ENCODE measurements at regions not wholly inside any gene's neighbourhood (a gene's known extent, or its start where the extent isn't known, plus 50 kb on each side); places are given as distances from the start of the nearest gene placed in this dataset.
"Not testable (repeated sequence)": the region's sequence is repeated elsewhere in the genome, so short reads cannot be mapped to it uniquely, and the experiment has no call there.

GRCh38 chrX:101823236-101823635 lies 108.6 kb downstream of the ZMAT1 start:
- Mint-ChIP-seq H3K27me3 (ENCODE audit: low read depth in 2 of 2) (peaks cover 13 to 43% of the 10 kb centered on the region in 2 donors), H3K27ac (no peak overlapping the region), H3K4me1 (no peaks in the 10 kb centered on the region), H3K36me3 (no peaks in the 10 kb centered on the region), H3K9me3 (no peaks in the 10 kb centered on the region), H3K4me3 (no peak overlapping the region)
- H3K4me3 ChIP-seq (ENCODE audit: low read length), result no peak overlapping the region
- intact Hi-C loops (cut with micrococcal nuclease), result no loop called here
- no peak for TF ChIP-seq CTCF (IDR thresholded peaks at IDR 0.05)
- H3K4me1 ChIP-seq (ENCODE audit: control insufficient read depth, insufficient read depth, low read length), result no peaks in the 10 kb centered on the region
- H3K27ac ChIP-seq (ENCODE audit: low read length), result no peak overlapping the region
- DNase-seq, result no peak
- H3K9me3 ChIP-seq (ENCODE audit: control insufficient read depth, insufficient read depth, low read length), result no peaks in the 10 kb centered on the region
- H3K27me3 ChIP-seq (ENCODE audit: control insufficient read depth, insufficient read depth, low read length), result no peaks in the 10 kb centered on the region
- no peaks in the 10 kb centered on the region for H3K36me3 ChIP-seq (ENCODE audit: control insufficient read depth, insufficient read depth, low read length)
- ATAC-seq, result no peak
- 56% methylated on average over 2 of the region's 2 CpGs for WGBS (ENCODE audit: insufficient coverage)

GRCh38 chrX:101817739-101818138 lies 114.1 kb downstream of the ZMAT1 start:
- H3K4me3 ChIP-seq (ENCODE audit: low read length); H3K36me3 ChIP-seq (ENCODE audit: control insufficient read depth, insufficient read depth, low read length); intact Hi-C loops (cut with micrococcal nuclease); H3K36me3 Mint-ChIP-seq; H3K4me1 ChIP-seq (ENCODE audit: control insufficient read depth, insufficient read depth, low read length); ATAC-seq; H3K27ac Mint-ChIP-seq; H3K4me1 Mint-ChIP-seq; H3K9me3 Mint-ChIP-seq; H3K27ac ChIP-seq (ENCODE audit: low read length); H3K9me3 ChIP-seq (ENCODE audit: control insufficient read depth, insufficient read depth, low read length); DNase-seq; H3K27me3 ChIP-seq (ENCODE audit: control insufficient read depth, insufficient read depth, low read length); H3K4me3 Mint-ChIP-seq: not testable (repeated sequence)
- WGBS (ENCODE audit: insufficient coverage), result no CpG with 5 or more reads among the region's 1 CpG
- peaks cover 8 to 19% of the 10 kb centered on the region in 2 donors for H3K27me3 Mint-ChIP-seq (ENCODE audit: low read depth in 2 of 2)

- intact Hi-C loops (cut with micrococcal nuclease), result no loop called here
- Mint-ChIP-seq H3K4me3 (no peak overlapping the region), H3K4me1 (no peaks in the 10 kb centered on the region), H3K27ac (no peak overlapping the region), H3K36me3 (no peaks in the 10 kb centered on the region), H3K27me3 (ENCODE audit: low read depth in 2 of 2) (peaks cover 4 to 24% of the 10 kb centered on the region in 2 donors), H3K9me3 (no peaks in the 10 kb centered on the region)
- no peak for TF ChIP-seq CTCF (IDR thresholded peaks at IDR 0.05)
- 79% methylated on average over 6 of the region's 6 CpGs for WGBS (ENCODE audit: insufficient coverage)
- Histone ChIP-seq H3K9me3 (ENCODE audit: control insufficient read depth, insufficient read depth, low read length) (no peaks in the 10 kb centered on the region), H3K4me3 (ENCODE audit: low read length) (no peak overlapping the region), H3K36me3 (ENCODE audit: control insufficient read depth, insufficient read depth, low read length) (no peaks in the 10 kb centered on the region), H3K27me3 (ENCODE audit: control insufficient read depth, insufficient read depth, low read length) (no peaks in the 10 kb centered on the region), H3K27ac (ENCODE audit: low read length) (no peak overlapping the region), H3K4me1 (ENCODE audit: control insufficient read depth, insufficient read depth, low read length) (no peaks in the 10 kb centered on the region)
- ATAC-seq (no peak), DNase-seq (no peak)
These were observed 118.6 kb downstream of the ZMAT1 start for GRCh38 chrX:101813200-101813599.

- peaks cover 0 to 7% of the 10 kb centered on the region in 2 donors for H3K4me1 Mint-ChIP-seq
- 51% methylated on average over 2 of the region's 2 CpGs for WGBS (ENCODE audit: insufficient coverage)
- no peak overlapping the region for H3K27ac Mint-ChIP-seq
- no peaks in the 10 kb centered on the region for H3K9me3 ChIP-seq (ENCODE audit: control insufficient read depth, insufficient read depth, low read length)
- DNase-seq (peak in 1 of 2 donors; percentile 39), ATAC-seq (no peak)
- H3K9me3 Mint-ChIP-seq, result no peaks in the 10 kb centered on the region
- no peak overlapping the region for H3K4me3 Mint-ChIP-seq
- no peak for TF ChIP-seq CTCF (IDR thresholded peaks at IDR 0.05)
- no peaks in the 10 kb centered on the region for H3K36me3 Mint-ChIP-seq
- peaks cover 3 to 5% of the 10 kb centered on the region in 2 donors for H3K27me3 Mint-ChIP-seq (ENCODE audit: low read depth in 2 of 2)
- no peak overlapping the region for H3K27ac ChIP-seq (ENCODE audit: low read length)
- intact Hi-C loops (cut with micrococcal nuclease), result no loop called here
- no peaks in the 10 kb centered on the region for H3K36me3 ChIP-seq (ENCODE audit: control insufficient read depth, insufficient read depth, low read length)
- no peak overlapping the region for H3K4me3 ChIP-seq (ENCODE audit: low read length)
- no peaks in the 10 kb centered on the region for H3K4me1 ChIP-seq (ENCODE audit: control insufficient read depth, insufficient read depth, low read length)
- H3K27me3 ChIP-seq (ENCODE audit: control insufficient read depth, insufficient read depth, low read length), result no peaks in the 10 kb centered on the region
These were observed 128.4 kb downstream of the ZMAT1 start for GRCh38 chrX:101803451-101803850.
